ENCODE measurements at regions not wholly inside any gene's neighbourhood (a gene's known extent, or its start where the extent isn't known, plus 50 kb on each side); places are given as distances from the start of the nearest gene placed in this dataset.

GRCh38 chr1:9475061-9475627 is 64.1 kb upstream of the SLC25A33 start:
- Mint-ChIP-seq H3K4me3 (ENCODE audit: unreplicated experiment) (no peak overlapping the region), H3K27me3 (ENCODE audit: unreplicated experiment) (no peaks in the 10 kb centered on the region), H3K36me3 (ENCODE audit: unreplicated experiment) (no peaks in the 10 kb centered on the region), H3K27ac (ENCODE audit: unreplicated experiment) (no peak overlapping the region), H3K9me3 (ENCODE audit: unreplicated experiment) (no peaks in the 10 kb centered on the region), H3K4me1 (ENCODE audit: low read depth, unreplicated experiment) (no peaks in the 10 kb centered on the region)
- no peak for DNase-seq
- TF ChIP-seq, protein P1, sequence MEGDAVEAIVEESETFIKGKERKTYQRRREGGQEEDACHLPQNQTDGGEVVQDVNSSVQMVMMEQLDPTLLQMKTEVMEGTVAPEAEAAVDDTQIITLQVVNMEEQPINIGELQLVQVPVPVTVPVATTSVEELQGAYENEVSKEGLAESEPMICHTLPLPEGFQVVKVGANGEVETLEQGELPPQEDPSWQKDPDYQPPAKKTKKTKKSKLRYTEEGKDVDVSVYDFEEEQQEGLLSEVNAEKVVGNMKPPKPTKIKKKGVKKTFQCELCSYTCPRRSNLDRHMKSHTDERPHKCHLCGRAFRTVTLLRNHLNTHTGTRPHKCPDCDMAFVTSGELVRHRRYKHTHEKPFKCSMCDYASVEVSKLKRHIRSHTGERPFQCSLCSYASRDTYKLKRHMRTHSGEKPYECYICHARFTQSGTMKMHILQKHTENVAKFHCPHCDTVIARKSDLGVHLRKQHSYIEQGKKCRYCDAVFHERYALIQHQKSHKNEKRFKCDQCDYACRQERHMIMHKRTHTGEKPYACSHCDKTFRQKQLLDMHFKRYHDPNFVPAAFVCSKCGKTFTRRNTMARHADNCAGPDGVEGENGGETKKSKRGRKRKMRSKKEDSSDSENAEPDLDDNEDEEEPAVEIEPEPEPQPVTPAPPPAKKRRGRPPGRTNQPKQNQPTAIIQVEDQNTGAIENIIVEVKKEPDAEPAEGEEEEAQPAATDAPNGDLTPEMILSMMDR (IDR thresholded peaks at IDR 0.05; ENCODE audit: partially characterized antibody, unreplicated experiment), result no peak

DNA sequence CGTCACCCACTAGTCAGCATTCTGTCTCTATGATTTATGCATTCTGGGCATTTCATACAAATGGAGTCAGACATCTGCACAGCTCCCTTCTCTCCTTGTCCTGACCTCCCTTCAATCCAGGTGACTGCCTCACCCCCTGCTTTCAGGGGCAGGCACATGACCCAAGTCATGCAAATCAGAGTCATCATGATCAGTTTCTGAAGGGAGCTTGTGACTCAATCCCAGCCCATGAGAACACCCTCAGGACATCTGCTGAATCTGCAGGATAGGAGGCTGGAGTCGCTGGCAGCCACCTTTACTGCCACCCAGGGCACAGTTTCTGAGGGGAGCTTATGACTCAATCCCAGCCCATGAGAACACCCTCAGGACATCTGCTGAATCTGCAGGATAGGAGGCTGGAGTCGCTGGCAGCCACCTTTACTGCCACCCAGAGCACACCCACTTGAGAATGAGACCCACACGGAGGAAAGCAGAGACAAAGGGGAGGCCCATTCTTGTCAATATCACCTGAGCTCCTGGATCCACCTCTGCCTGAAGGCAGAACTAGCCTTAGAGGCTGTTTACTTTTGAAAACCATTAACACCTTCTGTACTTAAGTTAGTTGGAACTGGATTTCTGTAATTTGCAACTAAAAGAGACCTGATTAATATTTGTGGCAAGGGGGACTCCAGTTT is 62.3 kb upstream of the SLC25A33 start:
- TF ChIP-seq, protein P1 (IDR thresholded peaks at IDR 0.05; ENCODE audit: partially characterized antibody, unreplicated experiment), result no peak
- H3K27ac Mint-ChIP-seq (ENCODE audit: unreplicated experiment), result no peak overlapping the region
- peaks cover 3% of the 10 kb centered on the region for H3K4me1 Mint-ChIP-seq (ENCODE audit: low read depth, unreplicated experiment)
- H3K9me3 Mint-ChIP-seq (ENCODE audit: unreplicated experiment), result peaks cover 3% of the 10 kb centered on the region
- no peak overlapping the region for H3K4me3 Mint-ChIP-seq (ENCODE audit: unreplicated experiment)
- H3K36me3 Mint-ChIP-seq (ENCODE audit: unreplicated experiment), result peaks cover 4% of the 10 kb centered on the region
- DNase-seq, result no peak
- H3K27me3 Mint-ChIP-seq (ENCODE audit: unreplicated experiment), result peaks cover 4% of the 10 kb centered on the region

DNA sequence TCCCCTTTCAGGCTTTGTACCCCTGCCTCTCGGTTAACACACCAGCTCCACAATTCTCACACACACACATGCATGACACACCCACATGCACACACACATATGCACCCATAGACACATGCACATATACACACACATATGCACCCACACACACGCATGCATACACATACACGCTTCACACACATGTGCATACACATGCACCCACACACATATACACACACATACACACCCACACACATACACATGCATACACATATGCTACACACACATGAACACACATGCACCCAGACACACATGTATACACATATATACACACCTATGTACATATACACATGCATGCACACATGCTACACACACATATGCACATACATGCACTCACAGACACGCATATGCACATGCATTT is 61.7 kb upstream of the SLC25A33 start:
- no peak for DNase-seq
- peaks cover 4% of the 10 kb centered on the region for H3K27me3 Mint-ChIP-seq (ENCODE audit: unreplicated experiment)

DNA sequence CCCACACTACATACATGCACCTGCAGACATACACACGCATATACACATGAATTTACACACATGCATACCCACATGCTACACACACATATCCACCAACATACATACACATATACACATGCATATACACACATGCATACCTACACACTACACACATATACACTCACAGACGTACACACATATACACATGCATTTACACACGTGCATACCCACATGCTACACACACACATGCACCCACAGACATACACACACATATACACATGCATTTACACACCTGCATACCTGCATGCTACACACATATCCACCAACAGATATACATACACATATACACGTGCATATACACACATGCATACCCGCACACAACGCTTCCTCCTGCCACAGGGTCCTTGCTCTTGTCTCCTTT is 61.2 kb upstream of the SLC25A33 start:
- Mint-ChIP-seq H3K4me1 (ENCODE audit: low read depth, unreplicated experiment) (peaks cover 3% of the 10 kb centered on the region), H3K4me3 (ENCODE audit: unreplicated experiment) (no peak overlapping the region), H3K27me3 (ENCODE audit: unreplicated experiment) (peaks cover 4% of the 10 kb centered on the region), H3K36me3 (ENCODE audit: unreplicated experiment) (peaks cover 4% of the 10 kb centered on the region), H3K9me3 (ENCODE audit: unreplicated experiment) (peaks cover 3% of the 10 kb centered on the region), H3K27ac (ENCODE audit: unreplicated experiment) (no peak overlapping the region)
- TF ChIP-seq, protein P1 (IDR thresholded peaks at IDR 0.05; ENCODE audit: partially characterized antibody, unreplicated experiment), result no peak
- no peak for DNase-seq

More for the DNA sequence above, 61.7 kb upstream of the SLC25A33 start:
- no peak overlapping the region for H3K4me3 Mint-ChIP-seq (ENCODE audit: unreplicated experiment)
- H3K4me1 Mint-ChIP-seq (ENCODE audit: low read depth, unreplicated experiment), result peaks cover 3% of the 10 kb centered on the region
- no peak overlapping the region for H3K27ac Mint-ChIP-seq (ENCODE audit: unreplicated experiment)
- TF ChIP-seq, protein P1 (IDR thresholded peaks at IDR 0.05; ENCODE audit: partially characterized antibody, unreplicated experiment), result no peak
- peaks cover 4% of the 10 kb centered on the region for H3K36me3 Mint-ChIP-seq (ENCODE audit: unreplicated experiment)
- peaks cover 3% of the 10 kb centered on the region for H3K9me3 Mint-ChIP-seq (ENCODE audit: unreplicated experiment)

DNA sequence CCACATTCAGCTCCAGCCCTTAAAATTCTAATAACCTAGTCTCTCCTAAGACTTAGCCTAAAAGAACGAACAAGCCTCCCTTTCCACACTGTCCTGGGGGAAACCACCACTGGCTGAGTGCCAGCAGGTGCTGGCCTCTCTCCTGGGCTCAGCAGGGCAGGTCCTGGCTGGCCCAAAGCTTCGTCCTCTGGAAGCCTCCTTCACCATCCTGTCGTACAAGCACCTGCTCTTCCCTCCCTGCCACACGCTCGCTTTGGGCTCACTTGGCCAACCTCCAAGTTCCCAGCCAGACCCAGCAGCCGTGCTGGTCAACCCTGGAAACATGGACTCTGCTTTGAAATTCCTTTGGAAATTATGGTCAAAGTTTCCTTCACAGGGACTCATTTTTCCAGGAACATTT is 58.2 kb upstream of the SLC25A33 start:
- Mint-ChIP-seq H3K4me1 (ENCODE audit: low read depth, unreplicated experiment) (peaks cover 6% of the 10 kb centered on the region), H3K4me3 (ENCODE audit: unreplicated experiment) (no peak overlapping the region), H3K9me3 (ENCODE audit: unreplicated experiment) (peaks cover 3% of the 10 kb centered on the region), H3K27me3 (ENCODE audit: unreplicated experiment) (peaks cover 4% of the 10 kb centered on the region), H3K27ac (ENCODE audit: unreplicated experiment) (no peak overlapping the region), H3K36me3 (ENCODE audit: unreplicated experiment) (peaks cover 4% of the 10 kb centered on the region)
- DNase-seq, result no peak
- TF ChIP-seq, protein P1 (IDR thresholded peaks at IDR 0.05; ENCODE audit: partially characterized antibody, unreplicated experiment), result no peak
